GM23338 (cell line): ENCODE measurements at regions not wholly inside any gene's neighbourhood (a gene's known extent, or its start where the extent isn't known, plus 50 kb on each side); places are given as distances from the start of the nearest gene placed in this dataset.

Source experiments
- ATAC-seq: fragments of 200-7000 bp; cut with Tn5 transposase; 3 replicates; pipeline ENCODE4 v1.9.1; 2020
- DNase-seq: peaks from one replicate; pipeline ENCODE4 v3.0.0-alpha.2; 2015; ENCODE audit warnings: low spot score
- H2AFZ ChIP-seq: fragments of 200-600 bp; sonication (generic); 2 replicates; pipeline ENCODE4 v1.8.0; 2016; ENCODE audit warnings: antibody characterized with exemption, mild to moderate bottlenecking, moderate library complexity
- H3F3A ChIP-seq: fragments of 200-600 bp; sonication (generic); replicated peaks from 2 replicates; pipeline ENCODE4 v1.8.0; 2017; ENCODE audit warnings: antibody characterized with exemption, mixed run types, low read depth
- H3K27ac ChIP-seq: fragments of 200-600 bp; sonication (generic); 2 replicates; pipeline ENCODE4 v1.6.1; 2016; ENCODE audit warnings: low read depth
- H3K27me3 ChIP-seq: fragments of 200-600 bp; sonication (generic); 2 replicates; pipeline ENCODE4 v1.8.0; 2016; ENCODE audit warnings: mild to moderate bottlenecking, mixed run types, moderate library complexity; ENCODE audit not compliant: insufficient read depth
- H3K36me3 ChIP-seq: fragments of 200-600 bp; sonication (generic); 2 replicates; pipeline ENCODE4 v1.8.0; 2016; ENCODE audit warnings: mild to moderate bottlenecking; ENCODE audit not compliant: insufficient read depth
- H3K4me1 ChIP-seq: fragments of 200-600 bp; sonication (generic); 2 replicates; pipeline ENCODE4 v1.8.0; 2016; ENCODE audit warnings: mild to moderate bottlenecking, moderate library complexity; ENCODE audit not compliant: insufficient read depth
- H3K4me2 ChIP-seq: fragments of 200-600 bp; sonication (generic); 2 replicates; pipeline ENCODE4 v1.7.1; 2017; ENCODE audit warnings: mixed run types
- H3K4me3 ChIP-seq: fragments of 200-600 bp; sonication (generic); 2 replicates; pipeline ENCODE4 v1.6.1; 2016; ENCODE audit warnings: mixed run types
- H3K79me2 ChIP-seq: fragments of 200-600 bp; sonication (generic); replicated peaks from 2 replicates; pipeline ENCODE4 v1.8.0; 2017; ENCODE audit warnings: mild to moderate bottlenecking; ENCODE audit not compliant: insufficient read depth
- H3K9me2 ChIP-seq: fragments of 200-600 bp; sonication (generic); 2 replicates; pipeline ENCODE4 v1.8.0; 2017; ENCODE audit not compliant: insufficient read depth
- H4K20me1 ChIP-seq: fragments of 200-600 bp; sonication (generic); replicated peaks from 2 replicates; pipeline ENCODE4 v1.8.0; 2017; ENCODE audit warnings: mild to moderate bottlenecking; ENCODE audit not compliant: insufficient read depth
- H3K27ac Mint-ChIP-seq: 2 replicates; pipeline ENCODE4 v1.8.0; 2020; ENCODE audit warnings: inconsistent platforms, mild to moderate bottlenecking, moderate library complexity, mixed read lengths
- H3K27me3 Mint-ChIP-seq: 3 replicates; pipeline ENCODE4 v1.8.0; 2022; ENCODE audit warnings: low read depth, mild to moderate bottlenecking, moderate library complexity, mixed read lengths, inconsistent platforms; ENCODE audit not compliant: insufficient read depth, poor library complexity
- H3K36me3 Mint-ChIP-seq: 3 replicates; pipeline ENCODE4 v1.8.0; 2021; ENCODE audit warnings: low read depth, mild to moderate bottlenecking, inconsistent platforms, moderate library complexity, mixed read lengths
- H3K4me1 Mint-ChIP-seq: 3 replicates; pipeline ENCODE4 v1.8.0; 2020; ENCODE audit warnings: mild to moderate bottlenecking, inconsistent platforms, mixed read lengths
- H3K4me3 Mint-ChIP-seq: 3 replicates; pipeline ENCODE4 v1.8.0; 2021; ENCODE audit warnings: moderate library complexity, mild to moderate bottlenecking, inconsistent platforms, mixed read lengths
- H3K9me3 Mint-ChIP-seq: 3 replicates; pipeline ENCODE4 v1.8.0; 2020; ENCODE audit warnings: moderate library complexity, mild to moderate bottlenecking, inconsistent platforms, mixed read lengths
- CREB1 ChIP-seq: fragments of 250-450 bp; sonication (Bioruptor Pico); IDR thresholded peaks from 2 replicates; pipeline ENCODE4 v1.5.0; 2020; ENCODE audit warnings: low read depth, mild to moderate bottlenecking, moderate library complexity
- EZH2 ChIP-seq: fragments of 200-600 bp; sonication (generic); IDR thresholded peaks from one replicate; pipeline ENCODE4 v1.8.0; 2017; ENCODE audit warnings: antibody characterized with exemption, mild to moderate bottlenecking, low read depth; ENCODE audit not compliant: unreplicated experiment
- EZH2phosphoT487 ChIP-seq: fragments of 200-600 bp; sonication (generic); IDR thresholded peaks from one replicate; pipeline ENCODE4 v1.8.1; 2018; ENCODE audit warnings: antibody characterized with exemption; ENCODE audit not compliant: unreplicated experiment
- JUNB ChIP-seq: IDR thresholded peaks from one replicate; pipeline ENCODE4 v1.6.1; 2016; ENCODE audit warnings: antibody characterized with exemption; ENCODE audit not compliant: unreplicated experiment
- NANOG ChIP-seq: IDR thresholded peaks from 2 replicates; pipeline ENCODE4 v1.6.1; 2016; ENCODE audit warnings: antibody characterized with exemption, borderline replicate concordance
- POLR2AphosphoS5 ChIP-seq: IDR thresholded peaks from 2 replicates; pipeline ENCODE4 v1.6.1; 2016; ENCODE audit warnings: antibody characterized with exemption, low read depth
- STAT1 ChIP-seq: IDR thresholded peaks from one replicate; pipeline ENCODE4 v1.6.1; 2016; ENCODE audit warnings: antibody characterized with exemption; ENCODE audit not compliant: unreplicated experiment
- ZNF114 ChIP-seq: fragments of 250-450 bp; sonication (Bioruptor Pico); IDR thresholded peaks from 2 replicates; pipeline ENCODE4 v1.5.0; 2020; ENCODE audit warnings: mild to moderate bottlenecking, moderate library complexity
- ZNF331 ChIP-seq: fragments of 250-450 bp; sonication (Bioruptor Pico); IDR thresholded peaks from 2 replicates; pipeline ENCODE4 v1.5.0; 2020; ENCODE audit warnings: low read depth, mild to moderate bottlenecking, moderate library complexity
- TF ChIP-seq, protein P1 (sequence below), 2 experiments: fragments of 200-600 bp in 1 of 2; sonication (generic) in 1 of 2; conservative IDR thresholded peaks; 2 replicates each; pipeline versions ENCODE4 v1.5.1 to v1.6.1; 2016 to 2017; ENCODE audit warnings: antibody characterized with exemption in 2 of 2, low read depth in 2 of 2, mild to moderate bottlenecking in 2 of 2, moderate library complexity in 1 of 2
- TF ChIP-seq, protein P2 (sequence below): IDR thresholded peaks from 2 replicates; pipeline ENCODE4 v1.6.1; 2016; ENCODE audit warnings: antibody characterized with exemption
- TF ChIP-seq, protein P3 (sequence below): fragments of 250-450 bp; sonication (Bioruptor Pico); IDR thresholded peaks from 2 replicates; pipeline ENCODE4 v1.5.0; 2020; ENCODE audit warnings: mild to moderate bottlenecking, moderate library complexity
- TF ChIP-seq, protein P4 (sequence below): IDR thresholded peaks from one replicate; pipeline ENCODE4 v1.6.1; 2018; ENCODE audit warnings: antibody characterized with exemption; ENCODE audit not compliant: unreplicated experiment

DNA sequence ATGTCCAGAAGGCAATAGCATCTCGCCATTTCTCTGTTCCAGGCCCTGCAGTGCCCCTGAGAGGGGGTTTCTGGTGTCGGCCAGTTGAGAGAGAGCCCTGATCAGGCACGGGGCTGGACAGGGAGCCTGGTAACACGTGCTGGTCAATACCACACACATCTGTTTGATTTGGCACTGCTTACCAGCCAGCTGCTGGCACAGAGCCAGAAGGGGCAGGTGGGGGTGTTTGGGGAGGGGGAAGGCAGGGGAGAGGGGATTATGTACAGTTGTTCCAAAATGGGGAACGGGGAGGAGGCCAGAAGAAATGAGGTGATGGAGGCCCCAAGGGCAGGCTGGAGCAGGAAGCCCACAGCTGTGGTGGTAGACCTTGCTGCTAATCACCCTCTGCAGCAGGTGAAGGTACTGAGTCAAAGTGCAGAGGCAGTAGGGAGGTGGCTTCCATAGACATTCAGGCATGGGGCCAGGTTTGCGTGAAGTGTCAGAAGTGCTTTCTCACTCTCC lies 153.5 kb upstream of the LPP start:
- H3K4me3 ChIP-seq = no peak overlapping the region

More for the DNA sequence above, 153.5 kb upstream of the LPP start:
- no peak overlapping the region for H3K27ac ChIP-seq
- H3K4me1 ChIP-seq = peaks cover 36% of the 10 kb centered on the region
- no peak overlapping the region; the same call in 1 of the 2 replicates for H2AFZ ChIP-seq
- H3K4me2 ChIP-seq = no peak overlapping the region
- ATAC-seq (no peak; the same call in 2 of the 3 replicates), DNase-seq (no peak)
- peaks cover 30% of the 10 kb centered on the region for H3K4me1 Mint-ChIP-seq
- no peaks in the 10 kb centered on the region for H3K36me3 ChIP-seq
- no peak overlapping the region for H3K4me3 Mint-ChIP-seq
- H3K9me2 ChIP-seq = no peaks in the 10 kb centered on the region
- TF ChIP-seq, protein P1, sequence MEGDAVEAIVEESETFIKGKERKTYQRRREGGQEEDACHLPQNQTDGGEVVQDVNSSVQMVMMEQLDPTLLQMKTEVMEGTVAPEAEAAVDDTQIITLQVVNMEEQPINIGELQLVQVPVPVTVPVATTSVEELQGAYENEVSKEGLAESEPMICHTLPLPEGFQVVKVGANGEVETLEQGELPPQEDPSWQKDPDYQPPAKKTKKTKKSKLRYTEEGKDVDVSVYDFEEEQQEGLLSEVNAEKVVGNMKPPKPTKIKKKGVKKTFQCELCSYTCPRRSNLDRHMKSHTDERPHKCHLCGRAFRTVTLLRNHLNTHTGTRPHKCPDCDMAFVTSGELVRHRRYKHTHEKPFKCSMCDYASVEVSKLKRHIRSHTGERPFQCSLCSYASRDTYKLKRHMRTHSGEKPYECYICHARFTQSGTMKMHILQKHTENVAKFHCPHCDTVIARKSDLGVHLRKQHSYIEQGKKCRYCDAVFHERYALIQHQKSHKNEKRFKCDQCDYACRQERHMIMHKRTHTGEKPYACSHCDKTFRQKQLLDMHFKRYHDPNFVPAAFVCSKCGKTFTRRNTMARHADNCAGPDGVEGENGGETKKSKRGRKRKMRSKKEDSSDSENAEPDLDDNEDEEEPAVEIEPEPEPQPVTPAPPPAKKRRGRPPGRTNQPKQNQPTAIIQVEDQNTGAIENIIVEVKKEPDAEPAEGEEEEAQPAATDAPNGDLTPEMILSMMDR (conservative IDR thresholded peaks at IDR 0.05; ENCODE audit: low read depth in 2 of 2) = no peak
- TF ChIP-seq ZNF114 (CRISPR knock-in tag) (no peak), STAT1 (no peak), POLR2AphosphoS5 (no peak), CREB1 (CRISPR knock-in tag) (no peak), NANOG (no peak), EZH2phosphoT487 (no peak), EZH2 (no peak), ZNF331 (no peak), JUNB (no peak)
- TF ChIP-seq, protein P2, sequence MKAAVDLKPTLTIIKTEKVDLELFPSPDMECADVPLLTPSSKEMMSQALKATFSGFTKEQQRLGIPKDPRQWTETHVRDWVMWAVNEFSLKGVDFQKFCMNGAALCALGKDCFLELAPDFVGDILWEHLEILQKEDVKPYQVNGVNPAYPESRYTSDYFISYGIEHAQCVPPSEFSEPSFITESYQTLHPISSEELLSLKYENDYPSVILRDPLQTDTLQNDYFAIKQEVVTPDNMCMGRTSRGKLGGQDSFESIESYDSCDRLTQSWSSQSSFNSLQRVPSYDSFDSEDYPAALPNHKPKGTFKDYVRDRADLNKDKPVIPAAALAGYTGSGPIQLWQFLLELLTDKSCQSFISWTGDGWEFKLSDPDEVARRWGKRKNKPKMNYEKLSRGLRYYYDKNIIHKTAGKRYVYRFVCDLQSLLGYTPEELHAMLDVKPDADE = no peak
- TF ChIP-seq, protein P3, sequence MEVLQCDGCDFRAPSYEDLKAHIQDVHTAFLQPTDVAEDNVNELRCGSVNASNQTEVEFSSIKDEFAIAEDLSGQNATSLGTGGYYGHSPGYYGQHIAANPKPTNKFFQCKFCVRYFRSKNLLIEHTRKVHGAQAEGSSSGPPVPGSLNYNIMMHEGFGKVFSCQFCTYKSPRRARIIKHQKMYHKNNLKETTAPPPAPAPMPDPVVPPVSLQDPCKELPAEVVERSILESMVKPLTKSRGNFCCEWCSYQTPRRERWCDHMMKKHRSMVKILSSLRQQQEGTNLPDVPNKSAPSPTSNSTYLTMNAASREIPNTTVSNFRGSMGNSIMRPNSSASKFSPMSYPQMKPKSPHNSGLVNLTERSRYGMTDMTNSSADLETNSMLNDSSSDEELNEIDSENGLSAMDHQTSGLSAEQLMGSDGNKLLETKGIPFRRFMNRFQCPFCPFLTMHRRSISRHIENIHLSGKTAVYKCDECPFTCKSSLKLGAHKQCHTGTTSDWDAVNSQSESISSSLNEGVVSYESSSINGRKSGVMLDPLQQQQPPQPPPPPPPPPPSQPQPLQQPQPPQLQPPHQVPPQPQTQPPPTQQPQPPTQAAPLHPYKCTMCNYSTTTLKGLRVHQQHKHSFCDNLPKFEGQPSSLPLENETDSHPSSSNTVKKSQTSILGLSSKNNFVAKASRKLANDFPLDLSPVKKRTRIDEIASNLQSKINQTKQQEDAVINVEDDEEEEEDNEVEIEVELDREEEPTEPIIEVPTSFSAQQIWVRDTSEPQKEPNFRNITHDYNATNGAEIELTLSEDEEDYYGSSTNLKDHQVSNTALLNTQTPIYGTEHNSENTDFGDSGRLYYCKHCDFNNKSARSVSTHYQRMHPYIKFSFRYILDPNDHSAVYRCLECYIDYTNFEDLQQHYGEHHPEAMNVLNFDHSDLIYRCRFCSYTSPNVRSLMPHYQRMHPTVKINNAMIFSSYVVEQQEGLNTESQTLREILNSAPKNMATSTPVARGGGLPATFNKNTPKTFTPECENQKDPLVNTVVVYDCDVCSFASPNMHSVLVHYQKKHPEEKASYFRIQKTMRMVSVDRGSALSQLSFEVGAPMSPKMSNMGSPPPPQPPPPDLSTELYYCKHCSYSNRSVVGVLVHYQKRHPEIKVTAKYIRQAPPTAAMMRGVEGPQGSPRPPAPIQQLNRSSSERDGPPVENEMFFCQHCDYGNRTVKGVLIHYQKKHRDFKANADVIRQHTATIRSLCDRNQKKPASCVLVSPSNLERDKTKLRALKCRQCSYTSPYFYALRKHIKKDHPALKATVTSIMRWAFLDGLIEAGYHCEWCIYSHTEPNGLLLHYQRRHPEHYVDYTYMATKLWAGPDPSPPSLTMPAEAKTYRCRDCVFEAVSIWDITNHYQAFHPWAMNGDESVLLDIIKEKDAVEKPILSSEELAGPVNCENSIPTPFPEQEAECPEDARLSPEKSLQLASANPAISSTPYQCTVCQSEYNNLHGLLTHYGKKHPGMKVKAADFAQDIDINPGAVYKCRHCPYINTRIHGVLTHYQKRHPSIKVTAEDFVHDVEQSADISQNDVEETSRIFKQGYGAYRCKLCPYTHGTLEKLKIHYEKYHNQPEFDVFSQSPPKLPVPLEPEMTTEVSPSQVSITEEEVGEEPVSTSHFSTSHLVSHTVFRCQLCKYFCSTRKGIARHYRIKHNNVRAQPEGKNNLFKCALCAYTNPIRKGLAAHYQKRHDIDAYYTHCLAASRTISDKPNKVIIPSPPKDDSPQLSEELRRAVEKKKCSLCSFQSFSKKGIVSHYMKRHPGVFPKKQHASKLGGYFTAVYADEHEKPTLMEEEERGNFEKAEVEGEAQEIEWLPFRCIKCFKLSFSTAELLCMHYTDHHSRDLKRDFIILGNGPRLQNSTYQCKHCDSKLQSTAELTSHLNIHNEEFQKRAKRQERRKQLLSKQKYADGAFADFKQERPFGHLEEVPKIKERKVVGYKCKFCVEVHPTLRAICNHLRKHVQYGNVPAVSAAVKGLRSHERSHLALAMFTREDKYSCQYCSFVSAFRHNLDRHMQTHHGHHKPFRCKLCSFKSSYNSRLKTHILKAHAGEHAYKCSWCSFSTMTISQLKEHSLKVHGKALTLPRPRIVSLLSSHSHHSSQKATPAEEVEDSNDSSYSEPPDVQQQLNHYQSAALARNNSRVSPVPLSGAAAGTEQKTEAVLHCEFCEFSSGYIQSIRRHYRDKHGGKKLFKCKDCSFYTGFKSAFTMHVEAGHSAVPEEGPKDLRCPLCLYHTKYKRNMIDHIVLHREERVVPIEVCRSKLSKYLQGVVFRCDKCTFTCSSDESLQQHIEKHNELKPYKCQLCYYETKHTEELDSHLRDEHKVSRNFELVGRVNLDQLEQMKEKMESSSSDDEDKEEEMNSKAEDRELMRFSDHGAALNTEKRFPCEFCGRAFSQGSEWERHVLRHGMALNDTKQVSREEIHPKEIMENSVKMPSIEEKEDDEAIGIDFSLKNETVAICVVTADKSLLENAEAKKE (CRISPR knock-in tag) = no peak
- TF ChIP-seq, protein P4, sequence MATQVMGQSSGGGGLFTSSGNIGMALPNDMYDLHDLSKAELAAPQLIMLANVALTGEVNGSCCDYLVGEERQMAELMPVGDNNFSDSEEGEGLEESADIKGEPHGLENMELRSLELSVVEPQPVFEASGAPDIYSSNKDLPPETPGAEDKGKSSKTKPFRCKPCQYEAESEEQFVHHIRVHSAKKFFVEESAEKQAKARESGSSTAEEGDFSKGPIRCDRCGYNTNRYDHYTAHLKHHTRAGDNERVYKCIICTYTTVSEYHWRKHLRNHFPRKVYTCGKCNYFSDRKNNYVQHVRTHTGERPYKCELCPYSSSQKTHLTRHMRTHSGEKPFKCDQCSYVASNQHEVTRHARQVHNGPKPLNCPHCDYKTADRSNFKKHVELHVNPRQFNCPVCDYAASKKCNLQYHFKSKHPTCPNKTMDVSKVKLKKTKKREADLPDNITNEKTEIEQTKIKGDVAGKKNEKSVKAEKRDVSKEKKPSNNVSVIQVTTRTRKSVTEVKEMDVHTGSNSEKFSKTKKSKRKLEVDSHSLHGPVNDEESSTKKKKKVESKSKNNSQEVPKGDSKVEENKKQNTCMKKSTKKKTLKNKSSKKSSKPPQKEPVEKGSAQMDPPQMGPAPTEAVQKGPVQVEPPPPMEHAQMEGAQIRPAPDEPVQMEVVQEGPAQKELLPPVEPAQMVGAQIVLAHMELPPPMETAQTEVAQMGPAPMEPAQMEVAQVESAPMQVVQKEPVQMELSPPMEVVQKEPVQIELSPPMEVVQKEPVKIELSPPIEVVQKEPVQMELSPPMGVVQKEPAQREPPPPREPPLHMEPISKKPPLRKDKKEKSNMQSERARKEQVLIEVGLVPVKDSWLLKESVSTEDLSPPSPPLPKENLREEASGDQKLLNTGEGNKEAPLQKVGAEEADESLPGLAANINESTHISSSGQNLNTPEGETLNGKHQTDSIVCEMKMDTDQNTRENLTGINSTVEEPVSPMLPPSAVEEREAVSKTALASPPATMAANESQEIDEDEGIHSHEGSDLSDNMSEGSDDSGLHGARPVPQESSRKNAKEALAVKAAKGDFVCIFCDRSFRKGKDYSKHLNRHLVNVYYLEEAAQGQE = no peak
- no peaks in the 10 kb centered on the region for H3K79me2 ChIP-seq
- peaks cover 3% of the 10 kb centered on the region for H3K27me3 Mint-ChIP-seq
- no peaks in the 10 kb centered on the region for H4K20me1 ChIP-seq
- H3K36me3 Mint-ChIP-seq = no peaks in the 10 kb centered on the region
- no peaks in the 10 kb centered on the region for H3F3A ChIP-seq
- no peaks in the 10 kb centered on the region for H3K9me3 Mint-ChIP-seq
- H3K27ac Mint-ChIP-seq = no peak overlapping the region
- H3K27me3 ChIP-seq = no peaks in the 10 kb centered on the region
